Neural progenitor cell (in vitro differentiated cells): ENCODE measurements at regions not wholly inside any gene's neighbourhood (a gene's known extent, or its start where the extent isn't known, plus 50 kb on each side); places are given as distances from the start of the nearest gene placed in this dataset.

Experiments used
- CTCF ChIP-seq: fragments of 200-600 bp; sonication (generic); IDR thresholded peaks from 2 replicates; pipeline ENCODE4 v1.5.1; 2017; ENCODE audit warnings: antibody characterized with exemption, mild to moderate bottlenecking
- EZH2 ChIP-seq: fragments of 200-600 bp; sonication (generic); IDR thresholded peaks from 2 replicates; pipeline ENCODE4 v1.6.1; 2017; ENCODE audit warnings: antibody characterized with exemption, mild to moderate bottlenecking, moderate library complexity
- EZH2phosphoT487 ChIP-seq: fragments of 200-600 bp; sonication (generic); IDR thresholded peaks from 2 replicates; pipeline ENCODE4 v1.6.1; 2017; ENCODE audit warnings: antibody characterized with exemption

DNA sequence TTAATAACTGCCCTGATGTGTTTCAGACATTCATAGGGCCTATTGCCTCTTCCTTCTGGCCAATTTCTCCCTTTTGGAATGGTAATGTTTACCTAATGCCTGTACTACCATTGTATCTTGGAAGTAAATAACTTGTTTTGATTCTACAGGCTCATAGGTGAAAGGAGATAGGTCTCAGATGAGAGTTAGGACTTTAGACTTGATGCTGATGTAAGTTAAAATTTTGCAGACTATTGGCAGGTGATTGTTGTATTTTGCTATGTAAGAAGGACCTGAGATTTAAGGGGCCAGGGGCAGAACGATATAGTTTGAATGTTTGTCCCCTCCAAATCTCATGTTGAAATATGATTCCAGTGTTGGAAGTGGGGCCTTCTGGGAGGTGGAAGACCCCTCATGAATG, 215.5 kb downstream of the SLC39A8 start:
- TF ChIP-seq EZH2phosphoT487, result no peak
- no peak for TF ChIP-seq CTCF
- no peak for TF ChIP-seq EZH2
